ENCODE measurements at regions not wholly inside any gene's neighbourhood (a gene's known extent, or its start where the extent isn't known, plus 50 kb on each side); places are given as distances from the start of the nearest gene placed in this dataset.
A peak's percentile ranks its signal among the peaks of the same experiment; 100 is the strongest.

- TF ChIP-seq CTCF (IDR thresholded peaks at IDR 0.05) (peak; percentile 82), EZH2 (IDR thresholded peaks at IDR 0.05) (no peak), EZH2phosphoT487 (IDR thresholded peaks at IDR 0.05) (no peak)
Measured at GRCh38 chr1:168637350-168637991, 61.1 kb downstream of the XCL1 start.
